Astrocyte (in vitro differentiated cells and primary cell): ENCODE measurements at regions not wholly inside any gene's neighbourhood (a gene's known extent, or its start where the extent isn't known, plus 50 kb on each side); places are given as distances from the start of the nearest gene placed in this dataset.

Source experiments
- DNase-seq: peaks from one replicate; pipeline ENCODE4 v3.0.0-alpha.2; 2010; ENCODE audit warnings: low read depth
- FAIRE-seq: peaks from 2 replicates; lab custom pipeline; 2011; peaks lifted over from hg19 to GRCh38; lab: Jason Lieb, UNC
- H2AFZ ChIP-seq: 2 replicates; pipeline ENCODE4 v1.6.0; 2012; ENCODE audit warnings: low read depth, low read length, inconsistent platforms
- H3K27ac ChIP-seq: 2 replicates; pipeline ENCODE4 v1.5.1; 2011; ENCODE audit warnings: low read depth, low read length, inconsistent platforms
- H3K27me3 ChIP-seq: 2 replicates; pipeline ENCODE4 v1.6.0; 2011; ENCODE audit warnings: low read length, inconsistent platforms; ENCODE audit not compliant: insufficient read depth
- H3K36me3 ChIP-seq: 2 replicates; pipeline ENCODE4 v1.5.1; 2011; ENCODE audit warnings: low read length, inconsistent platforms; ENCODE audit not compliant: insufficient read depth
- H3K4me1 ChIP-seq: 2 replicates; pipeline ENCODE4 v1.5.1; 2011; ENCODE audit warnings: low read length, inconsistent platforms; ENCODE audit not compliant: insufficient read depth
- H3K4me2 ChIP-seq: 2 replicates; pipeline ENCODE4 v1.6.0; 2012; ENCODE audit warnings: low read length, inconsistent platforms
- H3K4me3 ChIP-seq: 2 replicates; pipeline ENCODE4 v1.5.1; 2011; ENCODE audit warnings: low read depth, mild to moderate bottlenecking, low read length, inconsistent platforms; ENCODE audit not compliant: insufficient read depth
- H3K79me2 ChIP-seq: 2 replicates; pipeline ENCODE4 v1.6.0; 2012; ENCODE audit warnings: mild to moderate bottlenecking, low read length, inconsistent platforms; ENCODE audit not compliant: insufficient read depth
- H3K9ac ChIP-seq: 2 replicates; pipeline ENCODE4 v1.6.0; 2012; ENCODE audit warnings: mild to moderate bottlenecking, low read length, inconsistent platforms
- H3K9me3 ChIP-seq: 2 replicates; pipeline ENCODE4 v1.5.1; 2012; ENCODE audit warnings: low read depth, mild to moderate bottlenecking, low read length, inconsistent platforms; ENCODE audit not compliant: insufficient read depth
- H4K20me1 ChIP-seq: 2 replicates; pipeline ENCODE4 v1.6.0; 2012; ENCODE audit warnings: low read length, inconsistent platforms; ENCODE audit not compliant: insufficient read depth
- H3K27ac Mint-ChIP-seq: one replicate; pipeline ENCODE4 v1.8.0; 2021; ENCODE audit warnings: mild to moderate bottlenecking, mixed read lengths; ENCODE audit not compliant: unreplicated experiment
- H3K27me3 Mint-ChIP-seq: one replicate; pipeline ENCODE4 v1.8.0; 2021; ENCODE audit warnings: low read depth, mixed read lengths; ENCODE audit not compliant: unreplicated experiment
- H3K36me3 Mint-ChIP-seq: one replicate; pipeline ENCODE4 v1.8.0; 2021; ENCODE audit warnings: low read depth, mixed read lengths; ENCODE audit not compliant: unreplicated experiment
- H3K4me1 Mint-ChIP-seq: one replicate; pipeline ENCODE4 v1.8.0; 2021; ENCODE audit warnings: low read depth, mixed read lengths; ENCODE audit not compliant: unreplicated experiment
- H3K4me3 Mint-ChIP-seq: one replicate; pipeline ENCODE4 v1.8.0; 2021; ENCODE audit warnings: mild to moderate bottlenecking, moderate library complexity, mixed read lengths; ENCODE audit not compliant: unreplicated experiment
- H3K9me3 Mint-ChIP-seq: one replicate; pipeline ENCODE4 v1.8.0; 2021; ENCODE audit warnings: mild to moderate bottlenecking, mixed read lengths; ENCODE audit not compliant: unreplicated experiment
- CTCF ChIP-seq: IDR thresholded peaks from 2 replicates; pipeline ENCODE4 v1.5.1; 2011; ENCODE audit warnings: low read depth, mild to moderate bottlenecking, inconsistent platforms, low read length, moderate library complexity; ENCODE audit not compliant: insufficient read depth
- EZH2 ChIP-seq: IDR thresholded peaks from 2 replicates; pipeline ENCODE4 v1.6.1; 2012; ENCODE audit warnings: mild to moderate bottlenecking, low read length, inconsistent platforms; ENCODE audit not compliant: insufficient read depth

DNA sequence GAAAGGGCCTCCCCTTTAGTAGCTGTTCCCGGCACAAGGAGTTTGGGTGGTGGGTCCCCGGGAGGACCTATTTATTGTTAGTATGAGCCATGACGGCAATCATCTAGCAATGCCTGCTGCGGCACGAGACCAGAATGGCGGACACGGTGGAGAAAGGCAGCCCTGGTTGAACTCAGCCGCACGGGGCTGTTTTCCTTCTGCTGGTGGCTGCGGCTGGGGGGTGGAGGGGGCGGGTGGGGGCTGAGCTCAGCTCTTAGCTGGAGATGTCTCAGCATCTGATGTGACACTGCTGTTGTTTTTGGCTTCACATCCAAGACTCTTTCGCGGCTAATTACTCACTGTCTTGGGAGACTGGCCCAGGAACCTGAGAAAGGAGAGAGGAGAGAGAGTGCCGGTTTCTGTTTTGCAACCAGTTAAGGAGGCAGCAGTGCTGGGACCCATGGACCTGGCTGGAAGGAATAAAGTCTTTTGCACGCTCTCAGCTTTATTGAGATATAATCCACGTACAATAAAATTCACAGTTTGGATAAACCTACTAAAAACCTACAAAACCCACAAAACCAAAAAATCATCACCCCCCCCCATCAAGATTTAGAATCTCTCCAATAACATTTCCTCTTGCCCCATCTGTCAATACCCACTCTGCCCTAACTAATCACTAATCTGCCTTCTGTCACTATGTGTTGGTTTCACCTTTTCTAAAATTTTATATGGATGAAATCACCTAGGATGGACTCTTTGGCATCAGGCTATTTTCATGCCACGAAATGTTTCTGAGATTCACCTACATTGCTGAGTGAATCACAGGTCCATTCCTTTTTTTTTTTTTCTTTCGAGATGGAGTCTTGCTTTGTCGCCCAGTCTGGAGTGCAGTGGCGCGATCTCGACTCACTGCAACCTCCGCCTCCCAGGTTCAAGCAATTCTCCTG lies 81.8 kb upstream of the NEURL1B start:
- Histone ChIP-seq H3K4me3 (peak overlapping the region; percentile 25), H3K4me1 (peaks cover 14% of the 10 kb centered on the region), H3K79me2 (no peaks in the 10 kb centered on the region), H3K27me3 (peaks cover 22% of the 10 kb centered on the region), H3K36me3 (no peaks in the 10 kb centered on the region), H3K27ac (peak overlapping the region; percentile 23), H3K9me3 (no peaks in the 10 kb centered on the region), H4K20me1 (no peaks in the 10 kb centered on the region), H3K9ac (peak overlapping the region; percentile 53), H3K4me2 (peak overlapping the region; percentile 83), H2AFZ (peak overlapping the region; percentile 75)
- Mint-ChIP-seq H3K4me3 (no peak overlapping the region), H3K4me1 (peaks cover 26% of the 10 kb centered on the region), H3K27ac (no peak overlapping the region), H3K9me3 (peaks cover 2% of the 10 kb centered on the region), H3K27me3 (peaks cover 33% of the 10 kb centered on the region), H3K36me3 (no peaks in the 10 kb centered on the region)
- TF ChIP-seq CTCF (no peak), EZH2 (no peak)
- FAIRE-seq, result no peak
- peak; percentile 92 for DNase-seq

GRCh38 chr5:172558076-172558976 lies 82.7 kb upstream of the NEURL1B start:
- no peak for DNase-seq
- no peak for FAIRE-seq
- H3K4me3 Mint-ChIP-seq, result no peak overlapping the region
- Histone ChIP-seq H3K27me3 (peaks cover 12% of the 10 kb centered on the region), H3K36me3 (no peaks in the 10 kb centered on the region), H3K9me3 (no peaks in the 10 kb centered on the region), H3K27ac (peak overlapping the region; percentile 23), H3K4me1 (peaks cover 14% of the 10 kb centered on the region), H2AFZ (peak overlapping the region; percentile 75), H3K4me3 (peak overlapping the region; percentile 25), H3K79me2 (no peaks in the 10 kb centered on the region), H3K9ac (peak overlapping the region; percentile 53), H4K20me1 (no peaks in the 10 kb centered on the region), H3K4me2 (peak overlapping the region; percentile 83)
- H3K27ac Mint-ChIP-seq, result no peak overlapping the region
- H3K4me1 Mint-ChIP-seq, result peaks cover 26% of the 10 kb centered on the region
- peaks cover 2% of the 10 kb centered on the region for H3K9me3 Mint-ChIP-seq
- H3K36me3 Mint-ChIP-seq, result no peaks in the 10 kb centered on the region
- H3K27me3 Mint-ChIP-seq, result peaks cover 27% of the 10 kb centered on the region
- TF ChIP-seq EZH2 (no peak), CTCF (no peak)
